Progenitor cell of endocrine pancreas (in vitro differentiated cells): ENCODE measurements at regions not wholly inside any gene's neighbourhood (a gene's known extent, or its start where the extent isn't known, plus 50 kb on each side); places are given as distances from the start of the nearest gene placed in this dataset.

Experiments used
- DNase-seq: peaks from one replicate; pipeline ENCODE4 v3.0.0; 2021; ENCODE audit warnings: low spot score; ENCODE audit not compliant: unreplicated experiment
- H3K27ac Mint-ChIP-seq: 2 replicates; pipeline ENCODE4 v1.8.0; 2021; ENCODE audit warnings: mild to moderate bottlenecking, moderate library complexity, mixed read lengths
- H3K27me3 Mint-ChIP-seq: 2 replicates; pipeline ENCODE4 v1.8.0; 2021; ENCODE audit warnings: mixed read lengths
- H3K36me3 Mint-ChIP-seq: 2 replicates; pipeline ENCODE4 v1.8.0; 2022; ENCODE audit warnings: mixed read lengths; ENCODE audit not compliant: insufficient read depth
- H3K4me1 Mint-ChIP-seq: 2 replicates; pipeline ENCODE4 v1.8.0; 2021; ENCODE audit warnings: low read depth, mixed read lengths
- H3K4me3 Mint-ChIP-seq: 2 replicates; pipeline ENCODE4 v1.8.0; 2021; ENCODE audit warnings: low read depth, mild to moderate bottlenecking, moderate library complexity, mixed read lengths
- H3K9me3 Mint-ChIP-seq: 2 replicates; pipeline ENCODE4 v1.8.0; 2021; ENCODE audit warnings: low read depth, mixed read lengths
- CTCF ChIP-seq: fragments of 200-600 bp; sonication (generic); IDR thresholded peaks from one replicate; pipeline ENCODE4 v1.5.0; 2021; ENCODE audit warnings: antibody characterized with exemption, mild to moderate bottlenecking; ENCODE audit not compliant: unreplicated experiment

- H3K4me1 Mint-ChIP-seq, result peaks cover 13% of the 10 kb centered on the region
- no peak for TF ChIP-seq CTCF
These were observed 1112.3 kb downstream of the DSC3 start for GRCh38 chr18:29930231-29930630.

GRCh38 chr18:29928081-29928480 is 1114.5 kb downstream of the DSC3 start:
- Mint-ChIP-seq H3K4me3 (no peak overlapping the region), H3K36me3 (no peaks in the 10 kb centered on the region), H3K9me3 (peaks cover 4% of the 10 kb centered on the region), H3K27me3 (peaks cover 3% of the 10 kb centered on the region), H3K4me1 (peaks cover 13% of the 10 kb centered on the region), H3K27ac (no peak overlapping the region)
- DNase-seq, result no peak
- no peak for TF ChIP-seq CTCF

More at GRCh38 chr18:29930231-29930630, 1112.3 kb downstream of the DSC3 start:
- DNase-seq, result no peak
- Mint-ChIP-seq H3K4me3 (no peak overlapping the region), H3K9me3 (peaks cover 4% of the 10 kb centered on the region), H3K27ac (no peak overlapping the region), H3K27me3 (peaks cover 3% of the 10 kb centered on the region), H3K36me3 (no peaks in the 10 kb centered on the region)

- no peak for TF ChIP-seq CTCF
- Mint-ChIP-seq H3K27me3 (peaks cover 3% of the 10 kb centered on the region), H3K27ac (no peak overlapping the region), H3K9me3 (peaks cover 4% of the 10 kb centered on the region), H3K36me3 (no peaks in the 10 kb centered on the region), H3K4me1 (peaks cover 9% of the 10 kb centered on the region), H3K4me3 (no peak overlapping the region)
- DNase-seq, result no peak
These were observed 1117.0 kb downstream of the DSC3 start for GRCh38 chr18:29925566-29925965.

- H3K4me1 Mint-ChIP-seq, result no peaks in the 10 kb centered on the region
- H3K27me3 Mint-ChIP-seq, result no peaks in the 10 kb centered on the region
- DNase-seq, result no peak
- no peaks in the 10 kb centered on the region for H3K36me3 Mint-ChIP-seq
- peaks cover 3% of the 10 kb centered on the region for H3K9me3 Mint-ChIP-seq
- TF ChIP-seq CTCF, result no peak
- no peak overlapping the region for H3K4me3 Mint-ChIP-seq
- no peak overlapping the region for H3K27ac Mint-ChIP-seq
These were observed 1130.2 kb downstream of the DSC3 start for GRCh38 chr18:29912351-29912750.

GRCh38 chr18:29892960-29893558 is 1149.5 kb downstream of the DSC3 start:
- Mint-ChIP-seq H3K27ac (no peak overlapping the region), H3K9me3 (peaks cover 6% of the 10 kb centered on the region), H3K4me3 (no peak overlapping the region), H3K36me3 (no peaks in the 10 kb centered on the region), H3K4me1 (no peaks in the 10 kb centered on the region), H3K27me3 (no peaks in the 10 kb centered on the region)
- no peak for DNase-seq
- TF ChIP-seq CTCF, result peak; percentile 65
